Colonic mucosa (tissue), 4 donors: ENCODE measurements at regions not wholly inside any gene's neighbourhood (a gene's known extent, or its start where the extent isn't known, plus 50 kb on each side); places are given as distances from the start of the nearest gene placed in this dataset.

Experiments
- DNase-seq: peaks from one replicate; pipeline ENCODE4 v3.0.0-alpha.2; 2020
- H3K27ac ChIP-seq: fragments of 200-600 bp; one replicate; pipeline ENCODE4 v1.8.0; 2021
- H3K27me3 ChIP-seq: fragments of 200-600 bp; one replicate; pipeline ENCODE4 v1.8.0; 2021
- H3K36me3 ChIP-seq: fragments of 200-600 bp; one replicate; pipeline ENCODE4 v1.8.0; 2021
- H3K4me1 ChIP-seq: fragments of 200-600 bp; one replicate; pipeline ENCODE4 v1.8.0; 2021; ENCODE audit warnings: mild to moderate bottlenecking
- H3K4me3 ChIP-seq: fragments of 200-600 bp; one replicate; pipeline ENCODE4 v1.8.0; 2021
- H3K9ac ChIP-seq, 2 donors: one replicate each; pipeline ENCODE4 v1.7.0; 2013; ENCODE audit warnings: control low read depth in 2 of 2, low read depth in 2 of 2, low read length in 2 of 2
- H3K9me3 ChIP-seq: fragments of 200-600 bp; one replicate; pipeline ENCODE4 v1.8.0; 2021
- CTCF ChIP-seq: fragments of 200-600 bp; IDR thresholded peaks from one replicate; pipeline ENCODE4 v1.8.0; 2022; ENCODE audit warnings: antibody characterized with exemption, mild to moderate bottlenecking
- intact Hi-C: fragments of 100-400 bp; cut with DNase I; formaldehyde crosslinking; loops from one replicate; pipeline ENCODE4 v1.14.1; 2022
- donor health status: healthy.
- donor health status: DM: no; HTN: no; CAD: no.
- donor health status: DM: no; HTN: no; CAD: no.

DNA sequence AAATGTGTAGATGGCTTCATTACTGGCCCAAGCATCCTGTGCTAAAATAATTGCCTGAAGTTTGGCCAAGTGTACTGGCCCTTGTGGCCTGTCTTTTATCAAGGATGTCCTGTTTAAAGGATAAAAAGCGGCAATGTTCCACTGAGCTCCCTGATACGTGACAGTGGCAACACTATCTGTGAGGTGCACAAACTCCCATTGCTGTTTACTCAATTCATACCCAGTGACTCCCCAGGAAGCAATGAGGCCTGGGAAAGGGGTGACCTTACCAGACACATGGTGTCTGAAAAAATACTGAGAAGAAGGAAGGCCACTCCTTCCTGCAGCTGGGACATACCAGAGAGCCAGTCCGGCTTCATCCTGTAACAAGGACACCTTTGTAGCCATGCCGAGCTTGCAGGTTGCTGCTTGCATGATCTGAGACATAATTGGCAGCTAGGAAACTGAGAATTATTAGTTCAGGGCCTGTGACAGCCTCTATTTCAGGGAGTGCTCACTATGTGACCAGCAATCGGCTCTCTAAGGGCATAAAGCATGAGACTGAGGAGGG, 198.5 kb upstream of the LRATD1 start:
- intact Hi-C loops = loop anchor here (5.0 kb wide), 1 partner anchor 468 kb away; no protein-coding TSS in a partner anchor
- TF ChIP-seq CTCF = no peak
- DNase-seq = no peak

DNA sequence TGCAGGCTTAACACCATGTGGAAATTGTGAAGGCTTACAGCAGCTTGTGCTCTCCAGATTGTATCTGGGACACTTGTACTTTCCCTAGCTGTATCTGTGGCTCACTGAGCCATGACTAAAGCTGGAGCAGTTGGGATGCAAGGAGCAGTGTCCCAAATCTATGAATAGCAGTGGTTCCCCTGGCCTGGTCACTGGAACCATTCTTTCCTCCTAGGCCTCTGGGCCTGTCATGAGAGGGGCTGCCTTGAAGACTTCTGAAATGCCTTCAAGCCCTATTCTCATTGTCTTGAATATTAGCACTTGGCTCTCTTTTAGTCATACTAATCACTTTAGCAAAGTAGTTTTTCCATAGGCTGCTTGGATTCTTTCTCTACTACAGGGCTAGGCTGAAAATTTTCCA, 186.8 kb upstream of the LRATD1 start:
- Histone ChIP-seq H3K9ac (no peak overlapping the region), H3K9me3 (no peaks in the 10 kb centered on the region), H3K27me3 (no peaks in the 10 kb centered on the region), H3K27ac (no peak overlapping the region), H3K4me3 (no peak overlapping the region), H3K36me3 (no peaks in the 10 kb centered on the region), H3K4me1 (no peaks in the 10 kb centered on the region)
- intact Hi-C loops = no loop called here
- DNase-seq = no peak
- no peak for TF ChIP-seq CTCF

More for the DNA sequence above, 198.5 kb upstream of the LRATD1 start:
- no peak overlapping the region for H3K9ac ChIP-seq
- no peak overlapping the region for H3K4me3 ChIP-seq
- H3K9me3 ChIP-seq = no peaks in the 10 kb centered on the region
- H3K36me3 ChIP-seq = no peaks in the 10 kb centered on the region
- no peaks in the 10 kb centered on the region for H3K27me3 ChIP-seq
- no peaks in the 10 kb centered on the region for H3K4me1 ChIP-seq
- H3K27ac ChIP-seq = no peak overlapping the region

- DNase-seq = no peak
- no peak for TF ChIP-seq CTCF
- H3K4me3 ChIP-seq = no peak overlapping the region
- H3K27me3 ChIP-seq = no peaks in the 10 kb centered on the region
- H3K4me1 ChIP-seq = no peaks in the 10 kb centered on the region
- H3K9me3 ChIP-seq = no peaks in the 10 kb centered on the region
- no peak overlapping the region for H3K27ac ChIP-seq
- no peak overlapping the region for H3K9ac ChIP-seq
- H3K36me3 ChIP-seq = no peaks in the 10 kb centered on the region
- intact Hi-C loops = no loop called here
Observed at GRCh38 chr2:14448340-14448739, 184.2 kb upstream of the LRATD1 start.

DNA sequence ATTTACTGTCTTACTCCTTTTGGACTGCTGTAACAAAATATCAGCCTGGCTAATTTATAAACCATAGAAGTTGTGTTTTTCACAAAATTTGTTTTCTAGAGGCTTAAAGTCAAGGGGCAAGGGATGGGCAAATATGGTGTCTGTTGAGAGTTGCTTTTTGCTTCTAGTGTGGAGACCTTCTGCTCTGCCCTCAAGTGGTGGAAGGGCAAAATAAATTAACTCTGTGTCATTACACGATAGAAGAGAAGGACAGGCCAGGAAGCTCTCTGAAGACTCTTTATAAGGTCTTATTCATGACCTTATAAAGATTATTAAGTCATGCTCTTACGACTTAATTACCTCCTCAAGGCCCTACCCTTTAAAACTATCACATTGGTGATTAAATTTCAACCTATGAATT, 181.2 kb upstream of the LRATD1 start:
- no peak for DNase-seq
- H3K9ac ChIP-seq = no peak overlapping the region
- H3K4me1 ChIP-seq = no peaks in the 10 kb centered on the region
- H3K4me3 ChIP-seq = no peak overlapping the region
- no peaks in the 10 kb centered on the region for H3K9me3 ChIP-seq
- H3K27ac ChIP-seq = no peak overlapping the region
- intact Hi-C loops = no loop called here
- no peak for TF ChIP-seq CTCF
- H3K36me3 ChIP-seq = no peaks in the 10 kb centered on the region
- no peaks in the 10 kb centered on the region for H3K27me3 ChIP-seq

DNA sequence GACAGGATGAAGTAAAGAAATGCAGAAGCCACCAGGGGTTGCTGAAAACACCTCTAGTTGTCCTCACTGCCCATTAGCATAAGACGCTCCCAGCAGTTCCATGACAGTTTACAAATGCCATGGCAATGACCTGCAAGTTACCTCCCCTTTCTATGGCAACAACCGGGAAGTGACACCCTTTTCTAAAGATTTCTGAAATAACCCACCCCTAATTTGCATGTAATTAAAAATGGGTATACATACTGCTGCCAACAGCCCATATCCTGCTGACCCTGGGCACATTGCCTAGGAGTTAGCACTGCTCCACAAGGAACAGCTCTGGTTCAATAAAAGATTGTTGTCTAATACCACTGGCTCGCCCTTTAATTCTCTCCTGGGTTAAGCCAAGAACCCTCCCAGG, 178.3 kb upstream of the LRATD1 start:
- Histone ChIP-seq H3K9ac (no peak overlapping the region), H3K36me3 (no peaks in the 10 kb centered on the region), H3K4me1 (no peaks in the 10 kb centered on the region), H3K9me3 (no peaks in the 10 kb centered on the region), H3K27ac (no peak overlapping the region), H3K27me3 (no peaks in the 10 kb centered on the region), H3K4me3 (no peak overlapping the region)
- TF ChIP-seq CTCF = no peak
- intact Hi-C loops = no loop called here
- DNase-seq = no peak
